Glutamatergic neuron (in vitro differentiated cells): ENCODE measurements at regions not wholly inside any gene's neighbourhood (a gene's known extent, or its start where the extent isn't known, plus 50 kb on each side); places are given as distances from the start of the nearest gene placed in this dataset.

Experiments used
- DNase-seq: peaks from one replicate; pipeline ENCODE4 v3.0.0; 2022
- H3K27ac Mint-ChIP-seq: one replicate; pipeline ENCODE4 v1.8.0; 2020; ENCODE audit warnings: mild to moderate bottlenecking, mixed read lengths, inconsistent platforms; ENCODE audit not compliant: unreplicated experiment
- H3K27me3 Mint-ChIP-seq: one replicate; pipeline ENCODE4 v1.8.0; 2020; ENCODE audit warnings: mild to moderate bottlenecking, moderate library complexity, mixed read lengths, inconsistent platforms; ENCODE audit not compliant: unreplicated experiment
- H3K36me3 Mint-ChIP-seq: one replicate; pipeline ENCODE4 v1.8.0; 2020; ENCODE audit warnings: mild to moderate bottlenecking, mixed read lengths, inconsistent platforms; ENCODE audit not compliant: unreplicated experiment
- H3K4me1 Mint-ChIP-seq: one replicate; pipeline ENCODE4 v1.8.0; 2020; ENCODE audit warnings: mild to moderate bottlenecking, low read depth, mixed read lengths, inconsistent platforms; ENCODE audit not compliant: unreplicated experiment
- H3K4me3 Mint-ChIP-seq: one replicate; pipeline ENCODE4 v1.8.0; 2020; ENCODE audit warnings: mild to moderate bottlenecking, mixed read lengths, inconsistent platforms; ENCODE audit not compliant: unreplicated experiment
- H3K9me3 Mint-ChIP-seq: one replicate; pipeline ENCODE4 v1.8.0; 2020; ENCODE audit warnings: mild to moderate bottlenecking, moderate library complexity, mixed read lengths, inconsistent platforms; ENCODE audit not compliant: unreplicated experiment
- TF ChIP-seq, protein P1 (sequence below): fragments of 200-600 bp; sonication (generic); IDR thresholded peaks from one replicate; pipeline ENCODE4 v1.5.0; 2021; ENCODE audit not compliant: partially characterized antibody, unreplicated experiment

DNA sequence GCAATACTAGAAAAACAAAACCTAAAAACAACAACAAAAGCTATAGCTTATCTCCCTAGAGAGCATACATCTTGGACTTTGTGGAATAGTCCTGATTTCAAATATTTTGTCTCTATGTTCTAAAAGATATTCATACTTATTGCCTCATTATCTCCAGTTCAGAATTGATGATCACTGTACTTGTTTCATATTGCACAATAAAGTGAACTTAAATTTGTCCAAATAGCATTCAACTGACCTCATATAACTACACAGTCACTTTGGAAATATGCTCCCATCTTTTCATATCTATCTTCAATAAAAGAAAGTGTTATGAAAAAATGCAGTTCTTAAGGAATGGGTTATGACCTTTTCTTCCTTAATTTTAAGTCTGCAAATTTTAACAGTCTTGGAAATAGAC, 228.6 kb upstream of the CMC1 start:
- H3K9me3 Mint-ChIP-seq, result no peaks in the 10 kb centered on the region
- no peak overlapping the region for H3K4me3 Mint-ChIP-seq
- H3K36me3 Mint-ChIP-seq, result no peaks in the 10 kb centered on the region
- H3K27me3 Mint-ChIP-seq, result no peaks in the 10 kb centered on the region
- H3K4me1 Mint-ChIP-seq, result no peaks in the 10 kb centered on the region
- no peak for DNase-seq
- TF ChIP-seq, protein P1, sequence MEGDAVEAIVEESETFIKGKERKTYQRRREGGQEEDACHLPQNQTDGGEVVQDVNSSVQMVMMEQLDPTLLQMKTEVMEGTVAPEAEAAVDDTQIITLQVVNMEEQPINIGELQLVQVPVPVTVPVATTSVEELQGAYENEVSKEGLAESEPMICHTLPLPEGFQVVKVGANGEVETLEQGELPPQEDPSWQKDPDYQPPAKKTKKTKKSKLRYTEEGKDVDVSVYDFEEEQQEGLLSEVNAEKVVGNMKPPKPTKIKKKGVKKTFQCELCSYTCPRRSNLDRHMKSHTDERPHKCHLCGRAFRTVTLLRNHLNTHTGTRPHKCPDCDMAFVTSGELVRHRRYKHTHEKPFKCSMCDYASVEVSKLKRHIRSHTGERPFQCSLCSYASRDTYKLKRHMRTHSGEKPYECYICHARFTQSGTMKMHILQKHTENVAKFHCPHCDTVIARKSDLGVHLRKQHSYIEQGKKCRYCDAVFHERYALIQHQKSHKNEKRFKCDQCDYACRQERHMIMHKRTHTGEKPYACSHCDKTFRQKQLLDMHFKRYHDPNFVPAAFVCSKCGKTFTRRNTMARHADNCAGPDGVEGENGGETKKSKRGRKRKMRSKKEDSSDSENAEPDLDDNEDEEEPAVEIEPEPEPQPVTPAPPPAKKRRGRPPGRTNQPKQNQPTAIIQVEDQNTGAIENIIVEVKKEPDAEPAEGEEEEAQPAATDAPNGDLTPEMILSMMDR, result no peak
- no peak overlapping the region for H3K27ac Mint-ChIP-seq

DNA sequence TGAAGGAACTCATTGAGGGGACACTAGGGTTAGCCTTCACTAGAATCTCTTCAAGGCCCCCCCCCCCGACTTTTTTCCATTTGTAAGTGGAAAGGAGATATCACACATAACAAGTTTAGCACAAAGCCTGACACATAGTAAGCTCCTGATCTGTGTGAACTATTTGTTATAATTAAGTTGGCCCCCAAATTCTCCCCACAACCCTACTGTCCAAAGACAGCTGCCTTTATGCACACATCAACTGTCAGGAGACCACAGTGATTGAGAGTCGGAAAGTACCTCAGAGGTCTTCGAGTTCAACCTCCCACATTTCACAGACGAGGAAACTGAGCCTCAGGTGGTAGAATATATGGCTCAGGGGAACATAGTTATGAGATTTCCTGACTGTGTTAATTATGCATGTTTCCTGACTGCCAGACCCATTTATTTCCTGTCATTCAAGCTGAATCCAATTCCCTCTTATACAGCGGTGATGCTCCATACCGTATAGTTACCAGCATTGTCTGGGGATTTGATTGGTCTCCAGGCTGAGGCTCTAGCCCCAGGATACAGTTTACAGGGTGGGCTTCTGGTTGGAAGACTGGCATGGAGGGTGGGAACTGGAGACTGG, 227.4 kb upstream of the CMC1 start:
- no peak for DNase-seq
- TF ChIP-seq, protein P1, result no peak
- Mint-ChIP-seq H3K27ac (no peak overlapping the region), H3K4me3 (no peak overlapping the region), H3K9me3 (no peaks in the 10 kb centered on the region), H3K36me3 (no peaks in the 10 kb centered on the region), H3K27me3 (no peaks in the 10 kb centered on the region), H3K4me1 (no peaks in the 10 kb centered on the region)

DNA sequence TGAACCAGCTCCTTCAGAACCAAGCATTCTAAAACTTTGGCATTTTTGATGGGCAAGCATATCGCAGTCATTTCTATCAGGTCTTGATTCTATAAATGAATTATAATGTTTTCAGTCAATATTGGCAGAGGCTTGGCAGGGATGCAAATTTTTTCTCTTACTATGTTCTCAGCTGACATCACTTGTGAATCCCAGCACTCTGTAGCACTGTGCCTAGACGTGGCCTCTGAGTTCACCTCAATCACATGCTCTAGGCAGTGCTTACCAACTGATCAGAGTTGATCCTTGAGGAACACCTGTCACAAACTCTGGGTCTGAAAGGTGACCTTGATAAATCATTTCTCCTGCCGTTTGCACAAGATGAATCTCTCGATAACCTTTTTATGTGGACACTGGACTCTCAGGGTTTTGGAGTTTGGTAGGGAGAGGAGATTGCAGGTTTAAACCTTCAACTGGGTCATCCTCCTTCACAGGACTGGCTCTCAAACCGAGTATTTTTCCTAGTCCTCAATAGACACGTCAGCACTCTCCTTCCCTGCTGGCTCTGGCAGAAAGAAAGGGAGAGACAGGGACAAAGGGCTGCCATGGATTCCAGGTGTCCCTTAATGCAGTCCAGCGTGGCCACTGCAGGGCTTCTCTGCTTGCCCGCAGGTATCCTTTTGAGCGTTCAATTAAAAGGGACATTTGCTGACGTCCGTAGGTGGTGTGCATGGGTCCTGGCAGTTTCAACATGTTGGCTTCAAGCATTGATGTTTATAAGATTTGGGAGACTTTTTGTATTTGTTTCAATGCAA, 222.3 kb upstream of the CMC1 start:
- no peaks in the 10 kb centered on the region for H3K4me1 Mint-ChIP-seq
- no peak overlapping the region for H3K27ac Mint-ChIP-seq
- no peaks in the 10 kb centered on the region for H3K9me3 Mint-ChIP-seq
- no peak for DNase-seq
- H3K27me3 Mint-ChIP-seq, result no peaks in the 10 kb centered on the region
- H3K36me3 Mint-ChIP-seq, result peaks cover 7% of the 10 kb centered on the region
- H3K4me3 Mint-ChIP-seq, result no peak overlapping the region
- TF ChIP-seq, protein P1, result no peak

DNA sequence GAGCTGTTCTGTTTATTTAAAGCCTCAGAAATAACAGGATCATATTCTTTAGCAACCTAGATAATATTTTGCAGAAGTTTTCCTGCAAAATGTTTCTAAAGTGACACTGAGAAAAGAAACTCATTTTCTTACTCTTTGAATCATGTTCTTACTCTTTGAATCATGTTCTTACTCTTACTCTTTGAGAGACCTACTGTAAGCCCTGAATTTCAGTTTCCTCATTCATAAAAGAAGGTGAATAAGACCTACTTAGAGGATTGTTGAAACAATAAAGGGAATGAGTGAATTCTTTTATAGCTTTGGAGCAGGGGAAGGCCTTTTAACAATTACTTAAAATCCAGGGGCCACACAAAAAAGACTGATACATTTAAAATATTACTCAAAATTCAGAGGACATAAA, 221.7 kb upstream of the CMC1 start:
- Mint-ChIP-seq H3K9me3 (no peaks in the 10 kb centered on the region), H3K4me3 (no peak overlapping the region), H3K36me3 (peaks cover 9% of the 10 kb centered on the region), H3K27ac (no peak overlapping the region), H3K27me3 (no peaks in the 10 kb centered on the region), H3K4me1 (no peaks in the 10 kb centered on the region)
- TF ChIP-seq, protein P1, result no peak
- no peak for DNase-seq

DNA sequence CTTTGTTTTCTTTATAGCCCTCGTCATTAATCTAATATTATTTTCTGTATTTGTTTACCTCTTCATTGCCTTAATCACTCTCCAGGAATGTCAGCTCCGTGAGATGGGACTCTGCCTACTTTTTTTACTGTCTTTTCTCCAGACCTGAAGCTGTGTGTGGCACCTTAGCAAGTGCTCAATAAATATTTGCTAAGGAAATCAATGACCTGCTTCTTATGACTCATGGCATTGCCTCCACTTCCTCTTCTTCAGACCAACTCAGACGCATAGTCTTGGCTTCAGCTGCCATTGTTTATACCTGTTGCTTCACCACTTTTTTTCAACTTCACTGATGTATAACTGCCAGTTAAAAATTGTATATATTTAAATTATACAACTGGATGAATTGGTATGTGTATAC, 218.5 kb upstream of the CMC1 start:
- DNase-seq, result no peak
- Mint-ChIP-seq H3K9me3 (no peaks in the 10 kb centered on the region), H3K4me1 (no peaks in the 10 kb centered on the region), H3K4me3 (no peak overlapping the region), H3K27me3 (no peaks in the 10 kb centered on the region), H3K36me3 (peaks cover 15% of the 10 kb centered on the region), H3K27ac (no peak overlapping the region)
- TF ChIP-seq, protein P1, result no peak
